ENCODE measurements at regions not wholly inside any gene's neighbourhood (a gene's known extent, or its start where the extent isn't known, plus 50 kb on each side); places are given as distances from the start of the nearest gene placed in this dataset.

- no peak for TF ChIP-seq CTCF (IDR thresholded peaks at IDR 0.05)
- TF ChIP-seq ZFX (IDR thresholded peaks at IDR 0.05; ENCODE audit: borderline replicate concordance), result no peak
These were observed 143.5 kb upstream of the NCKAP5 start for GRCh38 chr2:133711806-133712205.

Data from 22Rv1 (cell line).